Ovary (tissue), 3 donors: ENCODE measurements at regions not wholly inside any gene's neighbourhood (a gene's known extent, or its start where the extent isn't known, plus 50 kb on each side); places are given as distances from the start of the nearest gene placed in this dataset.

ENCODE experiments used
- CTCF ChIP-seq, 3 donors: fragments of 450-650 bp in 2 of 3; fragments of 200-600 bp in 1 of 3; IDR thresholded peaks; one replicate each; pipeline versions ENCODE4 v1.5.1 to v1.8.0; 2016 to 2022; ENCODE audit warnings: antibody characterized with exemption in 3 of 3, mild to moderate bottlenecking in 1 of 3
- EP300 ChIP-seq: sonication (generic); formaldehyde crosslinking; IDR thresholded peaks from one replicate; pipeline ENCODE4 v1.6.1; 2017; ENCODE audit warnings: antibody characterized with exemption
- donor health status: DM: no; HTN: no; CAD: no.

GRCh38 chr5:94031631-94032030 lies 290.2 kb upstream of the POU5F2 start:
- TF ChIP-seq CTCF (IDR thresholded peaks at IDR 0.05) (no peak), EP300 (no peak)
